Right lobe of liver (tissue), 4 donors: ENCODE measurements at regions not wholly inside any gene's neighbourhood (a gene's known extent, or its start where the extent isn't known, plus 50 kb on each side); places are given as distances from the start of the nearest gene placed in this dataset.

Experiments used
- POLR2A ChIP-seq: fragments of 450-650 bp; IDR thresholded peaks from one replicate; pipeline ENCODE4 v1.6.1; 2017; ENCODE audit warnings: antibody characterized with exemption, mild to moderate bottlenecking
- TF ChIP-seq, protein P1 (sequence below), 4 donors: fragments of 200-600 bp in 3 of 4; fragments of 450-650 bp in 1 of 4; IDR thresholded peaks; one replicate each; pipeline versions ENCODE4 v1.5.1 to v1.8.0; 2016 to 2022; ENCODE audit warnings: antibody characterized with exemption in 4 of 4, mild to moderate bottlenecking in 2 of 4
- donor health status: DM: no; HTN: no; CAD: no.
- donor health status: DM: no; HTN: no; CAD: no.
- donor health status: DM: no; HTN: yes; CAD: no.

DNA sequence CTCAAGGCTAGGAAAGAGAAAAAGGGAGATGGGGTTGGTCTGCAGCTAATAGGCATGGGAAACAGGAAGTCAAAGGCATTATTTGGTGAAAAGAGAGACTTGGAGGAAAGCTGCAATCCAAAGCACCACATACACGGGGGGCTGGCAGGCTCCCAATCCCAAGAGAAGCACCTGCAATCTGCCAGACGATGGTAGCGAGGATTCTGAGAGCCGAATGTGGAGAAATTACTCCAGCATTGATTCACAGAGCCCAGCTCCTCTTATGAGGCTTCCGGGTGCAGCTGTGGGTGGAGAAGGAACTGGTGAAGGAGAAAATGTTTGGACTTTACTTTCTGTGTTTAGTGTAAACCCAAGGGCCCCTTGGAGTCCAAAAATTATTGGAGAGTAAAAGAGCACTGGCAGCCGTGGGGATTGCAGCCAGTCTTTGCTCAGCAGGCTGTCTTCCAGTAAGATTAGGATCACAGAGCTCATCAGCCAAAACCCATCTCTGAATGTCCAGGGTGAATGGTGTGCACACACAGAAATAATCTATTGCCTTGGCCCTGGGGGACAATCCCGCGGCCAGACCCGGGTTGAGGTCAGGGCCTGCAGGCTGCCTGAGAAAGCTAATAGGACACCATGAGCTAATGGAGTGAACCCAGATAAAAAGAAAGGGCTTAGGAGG lies 197.6 kb downstream of the KIT start:
- TF ChIP-seq, protein P1, sequence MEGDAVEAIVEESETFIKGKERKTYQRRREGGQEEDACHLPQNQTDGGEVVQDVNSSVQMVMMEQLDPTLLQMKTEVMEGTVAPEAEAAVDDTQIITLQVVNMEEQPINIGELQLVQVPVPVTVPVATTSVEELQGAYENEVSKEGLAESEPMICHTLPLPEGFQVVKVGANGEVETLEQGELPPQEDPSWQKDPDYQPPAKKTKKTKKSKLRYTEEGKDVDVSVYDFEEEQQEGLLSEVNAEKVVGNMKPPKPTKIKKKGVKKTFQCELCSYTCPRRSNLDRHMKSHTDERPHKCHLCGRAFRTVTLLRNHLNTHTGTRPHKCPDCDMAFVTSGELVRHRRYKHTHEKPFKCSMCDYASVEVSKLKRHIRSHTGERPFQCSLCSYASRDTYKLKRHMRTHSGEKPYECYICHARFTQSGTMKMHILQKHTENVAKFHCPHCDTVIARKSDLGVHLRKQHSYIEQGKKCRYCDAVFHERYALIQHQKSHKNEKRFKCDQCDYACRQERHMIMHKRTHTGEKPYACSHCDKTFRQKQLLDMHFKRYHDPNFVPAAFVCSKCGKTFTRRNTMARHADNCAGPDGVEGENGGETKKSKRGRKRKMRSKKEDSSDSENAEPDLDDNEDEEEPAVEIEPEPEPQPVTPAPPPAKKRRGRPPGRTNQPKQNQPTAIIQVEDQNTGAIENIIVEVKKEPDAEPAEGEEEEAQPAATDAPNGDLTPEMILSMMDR (IDR thresholded peaks at IDR 0.05), result no peak
- no peak for TF ChIP-seq POLR2A
